ENCODE measurements at regions not wholly inside any gene's neighbourhood (a gene's known extent, or its start where the extent isn't known, plus 50 kb on each side); places are given as distances from the start of the nearest gene placed in this dataset.

DNA sequence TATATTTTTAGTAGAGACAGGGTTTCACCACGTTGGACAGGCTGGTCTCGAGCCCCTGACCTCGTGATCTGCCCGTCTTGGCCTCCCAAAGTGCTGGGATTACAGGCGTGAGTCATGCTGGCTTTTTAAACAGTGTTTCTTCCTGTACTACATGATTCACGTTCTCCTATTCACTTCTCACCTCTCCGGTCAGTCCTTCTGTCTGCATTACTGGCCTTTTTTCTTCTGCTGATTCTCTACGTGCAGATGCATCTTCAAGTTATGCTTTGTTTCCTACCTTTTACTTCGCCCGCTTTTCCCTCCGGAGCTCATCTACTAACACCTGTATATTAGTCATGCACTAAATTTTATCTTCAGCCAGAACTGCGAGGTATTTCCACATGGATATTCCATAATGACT is 296.2 kb upstream of the FLRT2 start:
- TF ChIP-seq, protein P1, sequence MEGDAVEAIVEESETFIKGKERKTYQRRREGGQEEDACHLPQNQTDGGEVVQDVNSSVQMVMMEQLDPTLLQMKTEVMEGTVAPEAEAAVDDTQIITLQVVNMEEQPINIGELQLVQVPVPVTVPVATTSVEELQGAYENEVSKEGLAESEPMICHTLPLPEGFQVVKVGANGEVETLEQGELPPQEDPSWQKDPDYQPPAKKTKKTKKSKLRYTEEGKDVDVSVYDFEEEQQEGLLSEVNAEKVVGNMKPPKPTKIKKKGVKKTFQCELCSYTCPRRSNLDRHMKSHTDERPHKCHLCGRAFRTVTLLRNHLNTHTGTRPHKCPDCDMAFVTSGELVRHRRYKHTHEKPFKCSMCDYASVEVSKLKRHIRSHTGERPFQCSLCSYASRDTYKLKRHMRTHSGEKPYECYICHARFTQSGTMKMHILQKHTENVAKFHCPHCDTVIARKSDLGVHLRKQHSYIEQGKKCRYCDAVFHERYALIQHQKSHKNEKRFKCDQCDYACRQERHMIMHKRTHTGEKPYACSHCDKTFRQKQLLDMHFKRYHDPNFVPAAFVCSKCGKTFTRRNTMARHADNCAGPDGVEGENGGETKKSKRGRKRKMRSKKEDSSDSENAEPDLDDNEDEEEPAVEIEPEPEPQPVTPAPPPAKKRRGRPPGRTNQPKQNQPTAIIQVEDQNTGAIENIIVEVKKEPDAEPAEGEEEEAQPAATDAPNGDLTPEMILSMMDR (IDR thresholded peaks at IDR 0.05; ENCODE audit: low read depth, low read length): no peak
- TF ChIP-seq MAX (IDR thresholded peaks at IDR 0.05; ENCODE audit: low read depth, low read length): no peak

Data from NB4 (cell line).